Hepatocyte (in vitro differentiated cells): ENCODE measurements at regions not wholly inside any gene's neighbourhood (a gene's known extent, or its start where the extent isn't known, plus 50 kb on each side); places are given as distances from the start of the nearest gene placed in this dataset. TPM values are rescaled to one million over a fixed set of nuclear protein-coding genes. Genes with fewer than 3 reads are reported as not detected.

Experiments used
- DNase-seq: peaks from one replicate; pipeline ENCODE4 v3.0.0-alpha.2; 2016; ENCODE audit warnings: low spot score
- H2AFZ ChIP-seq: fragments of 200-600 bp; sonication (generic); 2 replicates; pipeline ENCODE4 v1.6.0; 2016; ENCODE audit warnings: antibody characterized with exemption, mild to moderate bottlenecking
- H3K27ac ChIP-seq: fragments of 200-600 bp; sonication (generic); 2 replicates; pipeline ENCODE4 v1.5.1; 2016; ENCODE audit warnings: mild to moderate bottlenecking
- H3K27me3 ChIP-seq: fragments of 200-600 bp; sonication (generic); 2 replicates; pipeline ENCODE4 v1.6.1; 2016
- H3K36me3 ChIP-seq: fragments of 200-600 bp; sonication (generic); replicated peaks from 2 replicates; pipeline ENCODE4 v1.5.1; 2016; ENCODE audit warnings: low read depth; ENCODE audit not compliant: insufficient read depth
- H3K4me1 ChIP-seq: fragments of 200-600 bp; sonication (generic); 2 replicates; pipeline ENCODE4 v1.5.1; 2016; ENCODE audit warnings: mild to moderate bottlenecking, moderate library complexity; ENCODE audit not compliant: insufficient read depth
- H3K4me2 ChIP-seq: fragments of 200-600 bp; sonication (generic); 2 replicates; pipeline ENCODE4 v1.6.0; 2016
- H3K4me3 ChIP-seq: fragments of 200-600 bp; sonication (generic); 2 replicates; pipeline ENCODE4 v1.5.1; 2016; ENCODE audit warnings: mild to moderate bottlenecking
- H3K79me2 ChIP-seq: fragments of 200-600 bp; sonication (generic); 2 replicates; pipeline ENCODE4 v1.6.0; 2017; ENCODE audit warnings: mild to moderate bottlenecking
- H3K9me2 ChIP-seq: fragments of 200-600 bp; sonication (generic); replicated peaks from 2 replicates; pipeline ENCODE4 v1.6.0; 2017; ENCODE audit warnings: mild to moderate bottlenecking; ENCODE audit not compliant: insufficient read depth
- H3K9me3 ChIP-seq: fragments of 200-600 bp; sonication (generic); 2 replicates; pipeline ENCODE4 v1.5.1; 2016; ENCODE audit warnings: low read depth, mild to moderate bottlenecking
- H4K20me1 ChIP-seq: fragments of 200-600 bp; sonication (generic); 2 replicates; pipeline ENCODE4 v1.6.0; 2016; ENCODE audit warnings: mild to moderate bottlenecking; ENCODE audit not compliant: insufficient read depth, poor library complexity, severe bottlenecking
- EZH2 ChIP-seq: fragments of 200-600 bp; sonication (generic); IDR thresholded peaks from 2 replicates; pipeline ENCODE4 v1.6.1; 2016; ENCODE audit warnings: antibody characterized with exemption, mild to moderate bottlenecking, borderline replicate concordance
- EZH2phosphoT487 ChIP-seq: fragments of 200-600 bp; sonication (generic); IDR thresholded peaks from one replicate; pipeline ENCODE4 v1.6.1; 2018; ENCODE audit warnings: antibody characterized with exemption, mild to moderate bottlenecking, low read depth, moderate library complexity; ENCODE audit not compliant: unreplicated experiment, severe bottlenecking
- WGBS: methylation state at CpG from one replicate; pipeline ENCODE4 v1.1.6; 2016; ENCODE audit warnings: low lambda C conversion rate; ENCODE audit errors: missing lambda C conversion rate; 5-methylcytosine and 5-hydroxymethylcytosine counted together
- small RNA-seq: library from RNA; depleted of rRNA; stranded (forward); fragments of <200 nt; gene quantifications from one replicate; pipeline ENCODE3, GENCODE V24; 2014
- TF ChIP-seq, protein P1 (sequence below): fragments of 200-600 bp; sonication (generic); IDR thresholded peaks from 2 replicates; pipeline ENCODE4 v1.5.1; 2016; ENCODE audit warnings: antibody characterized with exemption, mild to moderate bottlenecking; ENCODE audit not compliant: poor library complexity

DNA sequence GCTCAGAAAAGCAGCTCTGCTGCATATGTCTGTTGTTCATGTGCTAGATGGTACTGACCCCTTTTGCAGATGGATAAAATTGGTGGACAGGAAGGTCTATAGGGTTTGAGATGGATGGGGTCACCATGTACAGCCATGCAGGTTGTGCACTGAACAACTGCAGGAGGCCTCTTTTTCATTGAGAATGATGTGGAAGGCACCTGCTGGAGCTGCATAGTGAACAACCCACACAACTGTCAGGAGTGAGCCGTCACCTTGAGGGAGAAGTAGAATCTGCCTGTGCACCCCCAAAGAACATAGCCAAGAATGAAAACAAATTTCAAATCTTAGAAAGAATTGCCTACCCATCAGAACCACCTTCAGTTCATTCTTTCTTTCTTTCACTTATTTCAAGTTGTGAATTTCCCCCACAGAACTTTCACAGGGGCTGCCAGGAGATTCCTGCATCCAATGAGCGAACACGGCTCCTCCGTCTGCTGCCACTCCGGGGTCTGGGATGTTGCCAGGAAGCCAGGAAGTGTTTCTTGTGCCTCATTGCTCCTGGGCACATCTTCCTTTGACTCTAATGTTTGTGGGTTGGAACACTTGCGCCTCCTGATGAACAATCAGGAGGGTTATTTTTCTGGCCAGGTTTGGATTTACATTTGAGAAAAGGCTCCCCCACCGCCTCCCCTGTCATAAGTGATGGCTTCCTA lies 53.7 kb upstream of the DOCK1 start:
- no peak for DNase-seq
- Histone ChIP-seq H4K20me1 (no peaks in the 10 kb centered on the region), H2AFZ (no peak overlapping the region), H3K36me3 (no peaks in the 10 kb centered on the region), H3K9me3 (no peaks in the 10 kb centered on the region), H3K4me3 (no peak overlapping the region), H3K27me3 (no peaks in the 10 kb centered on the region), H3K79me2 (no peaks in the 10 kb centered on the region), H3K27ac (no peak overlapping the region), H3K4me1 (no peaks in the 10 kb centered on the region), H3K9me2 (no peaks in the 10 kb centered on the region), H3K4me2 (no peak overlapping the region)
- 77% methylated on average over 7 of the region's 7 CpGs for WGBS
- TF ChIP-seq EZH2phosphoT487, result no peak
- TF ChIP-seq, protein P1, sequence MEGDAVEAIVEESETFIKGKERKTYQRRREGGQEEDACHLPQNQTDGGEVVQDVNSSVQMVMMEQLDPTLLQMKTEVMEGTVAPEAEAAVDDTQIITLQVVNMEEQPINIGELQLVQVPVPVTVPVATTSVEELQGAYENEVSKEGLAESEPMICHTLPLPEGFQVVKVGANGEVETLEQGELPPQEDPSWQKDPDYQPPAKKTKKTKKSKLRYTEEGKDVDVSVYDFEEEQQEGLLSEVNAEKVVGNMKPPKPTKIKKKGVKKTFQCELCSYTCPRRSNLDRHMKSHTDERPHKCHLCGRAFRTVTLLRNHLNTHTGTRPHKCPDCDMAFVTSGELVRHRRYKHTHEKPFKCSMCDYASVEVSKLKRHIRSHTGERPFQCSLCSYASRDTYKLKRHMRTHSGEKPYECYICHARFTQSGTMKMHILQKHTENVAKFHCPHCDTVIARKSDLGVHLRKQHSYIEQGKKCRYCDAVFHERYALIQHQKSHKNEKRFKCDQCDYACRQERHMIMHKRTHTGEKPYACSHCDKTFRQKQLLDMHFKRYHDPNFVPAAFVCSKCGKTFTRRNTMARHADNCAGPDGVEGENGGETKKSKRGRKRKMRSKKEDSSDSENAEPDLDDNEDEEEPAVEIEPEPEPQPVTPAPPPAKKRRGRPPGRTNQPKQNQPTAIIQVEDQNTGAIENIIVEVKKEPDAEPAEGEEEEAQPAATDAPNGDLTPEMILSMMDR, result no peak
- no peak for TF ChIP-seq EZH2

DNA sequence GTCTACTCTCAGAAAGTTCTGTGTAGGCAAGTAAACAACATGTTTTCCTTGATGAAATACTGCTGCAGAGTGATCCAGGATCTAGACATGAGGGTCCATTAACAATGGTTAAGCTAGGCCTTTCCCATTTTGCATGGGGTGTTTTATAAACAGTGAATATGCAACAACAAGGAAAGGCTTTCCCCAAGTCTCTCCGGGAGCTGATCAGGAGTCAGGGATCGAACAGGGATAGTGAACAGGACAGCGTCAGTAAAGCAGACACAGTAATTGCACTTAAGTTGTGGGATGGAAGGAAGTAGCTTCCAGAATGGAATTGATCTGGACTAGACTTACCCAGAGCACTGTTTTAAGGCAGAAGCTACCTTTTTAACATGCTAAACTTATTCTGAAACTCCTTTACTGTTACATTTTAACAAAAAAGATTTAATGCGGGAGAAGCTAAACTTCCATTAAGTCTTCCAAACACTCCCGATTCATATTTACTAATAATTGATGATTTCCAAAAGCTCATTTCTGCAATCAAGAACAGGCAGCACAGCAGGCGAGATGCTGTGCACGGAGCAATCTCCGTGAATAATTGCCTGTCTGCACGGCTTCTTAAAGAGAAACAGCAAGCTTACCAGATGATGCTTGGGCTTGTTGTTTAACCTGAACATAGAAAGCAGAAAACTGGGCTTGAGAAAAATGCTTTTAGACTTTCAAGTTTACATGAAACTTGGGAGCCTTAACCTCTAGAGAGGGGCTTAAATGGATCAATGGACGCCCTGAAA lies 50.3 kb upstream of the DOCK1 start:
- H3K9me3 ChIP-seq, result no peaks in the 10 kb centered on the region
- no peak overlapping the region for H2AFZ ChIP-seq
- no peaks in the 10 kb centered on the region for H3K79me2 ChIP-seq
- H3K36me3 ChIP-seq, result no peaks in the 10 kb centered on the region
- H3K4me2 ChIP-seq, result no peak overlapping the region
- no peak overlapping the region for H3K27ac ChIP-seq
- H3K4me3 ChIP-seq, result no peak overlapping the region
- no peaks in the 10 kb centered on the region for H3K9me2 ChIP-seq
- WGBS, result 62% methylated on average over 10 of the region's 10 CpGs
- H4K20me1 ChIP-seq, result no peaks in the 10 kb centered on the region
- TF ChIP-seq EZH2phosphoT487 (no peak), EZH2 (no peak)
- TF ChIP-seq, protein P1, result no peak
- no peak for DNase-seq
- H3K4me1 ChIP-seq, result no peaks in the 10 kb centered on the region
- no peaks in the 10 kb centered on the region for H3K27me3 ChIP-seq

Small RNAs in the stretch of these regions (small RNA-seq; reads per million reads assigned to genes)
- gene RF00271, result not detected
